Panc1 (cell line): ENCODE measurements at regions not wholly inside any gene's neighbourhood (a gene's known extent, or its start where the extent isn't known, plus 50 kb on each side); places are given as distances from the start of the nearest gene placed in this dataset.

Experiments used
- CTCF ChIP-seq: fragments of 450-650 bp; IDR thresholded peaks from 2 replicates; pipeline ENCODE4 v1.5.1; 2017; ENCODE audit warnings: mild to moderate bottlenecking
- REST ChIP-seq, 2 experiments: IDR thresholded peaks; 2 replicates each; pipeline ENCODE4 v1.6.1; 2011 to 2012; ENCODE audit warnings: low read depth in 2 of 2, control low read depth in 1 of 2, low read length in 1 of 2, mild to moderate bottlenecking in 1 of 2, moderate library complexity in 1 of 2; ENCODE audit not compliant: insufficient read depth in 1 of 2

- TF ChIP-seq CTCF = no peak
- no peak for TF ChIP-seq REST (IDR thresholded peaks at IDR 0.05; ENCODE audit: insufficient read depth in 1 of 2, low read depth in 2 of 2, low read length in 1 of 2)
These were observed 629.9 kb upstream of the CT83 start for GRCh38 chrX:117092641-117093040.
